Suprapubic skin (tissue), 4 donors: ENCODE measurements at regions not wholly inside any gene's neighbourhood (a gene's known extent, or its start where the extent isn't known, plus 50 kb on each side); places are given as distances from the start of the nearest gene placed in this dataset.

Experiments
- DNase-seq, 2 donors: peaks; one replicate each; pipeline ENCODE4 v3.0.0-alpha.2; 2019; ENCODE audit warnings: low spot score in 2 of 2
- H3K27ac ChIP-seq: fragments of 200-600 bp; sonication (generic); one replicate; pipeline ENCODE4 v1.5.1; 2019
- H3K27me3 ChIP-seq: fragments of 200-600 bp; sonication (generic); one replicate; pipeline ENCODE4 v1.5.1; 2019
- H3K36me3 ChIP-seq: fragments of 200-600 bp; sonication (generic); one replicate; pipeline ENCODE4 v1.5.1; 2019
- H3K4me1 ChIP-seq: fragments of 200-600 bp; sonication (generic); one replicate; pipeline ENCODE4 v1.5.1; 2019
- H3K4me3 ChIP-seq: fragments of 200-600 bp; sonication (generic); one replicate; pipeline ENCODE4 v1.5.1; 2019; ENCODE audit warnings: mild to moderate bottlenecking
- H3K9me3 ChIP-seq: fragments of 200-600 bp; sonication (generic); one replicate; pipeline ENCODE4 v1.5.1; 2019
- CTCF ChIP-seq, 2 donors: fragments of 200-600 bp in 1 of 2; fragments of 450-650 bp in 1 of 2; sonication (generic) in 1 of 2; IDR thresholded peaks; one replicate each; pipeline ENCODE4 v1.5.1; 2016 to 2019; ENCODE audit warnings: antibody characterized with exemption in 2 of 2, mild to moderate bottlenecking in 1 of 2, moderate library complexity in 1 of 2
- EP300 ChIP-seq: sonication (generic); formaldehyde crosslinking; IDR thresholded peaks from one replicate; pipeline ENCODE4 v1.6.1; 2017; ENCODE audit warnings: antibody characterized with exemption
- POLR2A ChIP-seq, 2 donors: fragments of 450-650 bp; IDR thresholded peaks; one replicate each; pipeline ENCODE4 v1.6.1; 2017; ENCODE audit warnings: antibody characterized with exemption in 2 of 2, mild to moderate bottlenecking in 2 of 2, moderate library complexity in 2 of 2
- POLR2AphosphoS5 ChIP-seq, 3 donors: sonication (generic); formaldehyde crosslinking; IDR thresholded peaks; one replicate each; pipeline ENCODE4 v1.6.1; 2017; ENCODE audit warnings: antibody characterized with exemption in 3 of 3
- WGBS: methylation state at CpG from one replicate; pipeline ENCODE4 v1.1.5; 2018; 5-methylcytosine and 5-hydroxymethylcytosine counted together

- H3K4me3 ChIP-seq, result no peak overlapping the region
- 62% methylated on average over 3 of the region's 3 CpGs for WGBS
- no peak for DNase-seq
Measured at GRCh38 chr3:118226206-118226605, 808.4 kb downstream of the IGSF11 start.

GRCh38 chr3:118227191-118227590 is 807.5 kb downstream of the IGSF11 start:
- H3K4me1 ChIP-seq, result no peaks in the 10 kb centered on the region
- WGBS, result 85% methylated on average over 2 of the region's 2 CpGs

More at GRCh38 chr3:118226206-118226605, 808.4 kb downstream of the IGSF11 start:
- Histone ChIP-seq H3K36me3 (no peaks in the 10 kb centered on the region), H3K27me3 (no peaks in the 10 kb centered on the region), H3K4me1 (no peaks in the 10 kb centered on the region), H3K9me3 (peaks cover 14% of the 10 kb centered on the region), H3K27ac (no peak overlapping the region)
- TF ChIP-seq POLR2AphosphoS5 (IDR thresholded peaks at IDR 0.05) (no peak), POLR2A (IDR thresholded peaks at IDR 0.05) (no peak), EP300 (no peak), CTCF (IDR thresholded peaks at IDR 0.05) (no peak)

GRCh38 chr3:118228151-118228550 is 806.5 kb downstream of the IGSF11 start:
- H3K27me3 ChIP-seq, result no peaks in the 10 kb centered on the region
- H3K4me1 ChIP-seq, result no peaks in the 10 kb centered on the region
- H3K27ac ChIP-seq, result no peak overlapping the region
- no peak overlapping the region for H3K4me3 ChIP-seq
- no peaks in the 10 kb centered on the region for H3K36me3 ChIP-seq
- TF ChIP-seq POLR2AphosphoS5 (IDR thresholded peaks at IDR 0.05) (no peak), POLR2A (IDR thresholded peaks at IDR 0.05) (no peak), EP300 (no peak), CTCF (IDR thresholded peaks at IDR 0.05) (no peak)
- 64% methylated on average over 1 of the region's 1 CpG for WGBS
- DNase-seq, result no peak
- peaks cover 6% of the 10 kb centered on the region for H3K9me3 ChIP-seq

More at GRCh38 chr3:118227191-118227590, 807.5 kb downstream of the IGSF11 start:
- TF ChIP-seq CTCF (IDR thresholded peaks at IDR 0.05), result no peak
- Histone ChIP-seq H3K27ac (no peak overlapping the region), H3K4me3 (no peak overlapping the region), H3K9me3 (peaks cover 11% of the 10 kb centered on the region), H3K36me3 (no peaks in the 10 kb centered on the region), H3K27me3 (no peaks in the 10 kb centered on the region)
- no peak for DNase-seq

- Histone ChIP-seq H3K9me3 (peaks cover 6% of the 10 kb centered on the region), H3K27ac (no peak overlapping the region), H3K36me3 (no peaks in the 10 kb centered on the region), H3K27me3 (no peaks in the 10 kb centered on the region), H3K4me3 (no peak overlapping the region), H3K4me1 (no peaks in the 10 kb centered on the region)
- DNase-seq, result no peak
- WGBS, result 58% methylated on average over 1 of the region's 1 CpG
- TF ChIP-seq POLR2AphosphoS5 (IDR thresholded peaks at IDR 0.05), result no peak
- TF ChIP-seq EP300, result no peak
- no peak for TF ChIP-seq CTCF (IDR thresholded peaks at IDR 0.05)
- TF ChIP-seq POLR2A (IDR thresholded peaks at IDR 0.05), result no peak
Measured at GRCh38 chr3:118229196-118229595, 805.5 kb downstream of the IGSF11 start.

GRCh38 chr3:118231578-118231977 is 803.1 kb downstream of the IGSF11 start:
- H3K27me3 ChIP-seq, result no peaks in the 10 kb centered on the region
- TF ChIP-seq POLR2A (IDR thresholded peaks at IDR 0.05) (no peak), EP300 (no peak), POLR2AphosphoS5 (IDR thresholded peaks at IDR 0.05) (no peak), CTCF (IDR thresholded peaks at IDR 0.05) (no peak)
- H3K27ac ChIP-seq, result no peak overlapping the region
- no peak for DNase-seq
- H3K36me3 ChIP-seq, result no peaks in the 10 kb centered on the region
- H3K4me3 ChIP-seq, result no peak overlapping the region
- H3K9me3 ChIP-seq, result no peaks in the 10 kb centered on the region
- WGBS, result 48% methylated on average over 2 of the region's 2 CpGs
- H3K4me1 ChIP-seq, result no peaks in the 10 kb centered on the region
